RWPE2 (cell line): ENCODE measurements at regions not wholly inside any gene's neighbourhood (a gene's known extent, or its start where the extent isn't known, plus 50 kb on each side); places are given as distances from the start of the nearest gene placed in this dataset.

Experiments used
- ATAC-seq: fragments of 200-7000 bp; cut with Tn5 transposase; 3 replicates; pipeline ENCODE4 v1.9.1; 2021; ENCODE audit warnings: low read depth
- DNase-seq: peaks from one replicate; pipeline ENCODE4 v3.0.0-alpha.2; 2020; ENCODE audit warnings: low spot score
- H3K27ac ChIP-seq: fragments of 450-650 bp; 2 replicates; pipeline ENCODE4 v1.5.1; 2017; ENCODE audit warnings: mild to moderate bottlenecking; ENCODE audit not compliant: poor library complexity, severe bottlenecking
- H3K27me3 ChIP-seq: fragments of 250-450 bp; sonication (Bioruptor Pico); 2 replicates; pipeline ENCODE4 v1.5.1; 2021; ENCODE audit warnings: mild to moderate bottlenecking, moderate library complexity; ENCODE audit not compliant: insufficient read depth, poor library complexity, severe bottlenecking
- H3K36me3 ChIP-seq: fragments of 250-450 bp; sonication (Bioruptor Pico); 2 replicates; pipeline ENCODE4 v1.5.1; 2020; ENCODE audit warnings: low read depth, mild to moderate bottlenecking, moderate library complexity
- H3K4me1 ChIP-seq: fragments of 250-450 bp; sonication (Bioruptor Pico); 2 replicates; pipeline ENCODE4 v1.5.1; 2021; ENCODE audit warnings: mild to moderate bottlenecking, moderate library complexity; ENCODE audit not compliant: insufficient read depth, poor library complexity, severe bottlenecking
- H3K4me3 ChIP-seq: fragments of 250-450 bp; sonication (Bioruptor Pico); 2 replicates; pipeline ENCODE4 v1.5.1; 2021; ENCODE audit warnings: mild to moderate bottlenecking, moderate library complexity; ENCODE audit not compliant: severe bottlenecking
- H3K9me3 ChIP-seq: fragments of 250-450 bp; sonication (Bioruptor Pico); 2 replicates; pipeline ENCODE4 v1.5.1; 2021; ENCODE audit warnings: mild to moderate bottlenecking, moderate library complexity; ENCODE audit not compliant: severe bottlenecking
- CTCF ChIP-seq: fragments of 450-650 bp; IDR thresholded peaks from one replicate; pipeline ENCODE4 v1.5.1; 2017; ENCODE audit warnings: mild to moderate bottlenecking, moderate library complexity; ENCODE audit not compliant: poor library complexity, severe bottlenecking

DNA sequence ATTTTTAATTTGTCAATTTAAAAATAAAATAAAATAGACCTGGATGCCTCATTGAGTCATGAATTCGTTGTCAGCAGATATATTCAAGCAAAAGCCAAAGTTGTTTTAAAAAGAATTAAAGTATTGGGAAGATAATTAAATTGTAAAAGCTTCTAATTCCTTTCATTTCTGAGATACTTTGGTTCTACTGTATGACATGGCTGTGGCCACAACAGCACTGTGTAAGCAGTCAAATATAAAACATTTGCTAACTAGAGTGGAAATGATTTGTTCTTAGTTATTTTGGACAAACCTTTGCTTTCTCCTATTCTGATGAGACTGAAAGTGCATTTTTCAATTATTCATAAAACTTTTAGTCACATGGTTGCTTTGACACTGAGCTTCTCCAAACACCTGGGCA is 143.6 kb upstream of the FAM13C start:
- Histone ChIP-seq H3K4me3 (no peak overlapping the region), H3K9me3 (no peaks in the 10 kb centered on the region), H3K27ac (no peak overlapping the region), H3K36me3 (no peaks in the 10 kb centered on the region), H3K4me1 (no peaks in the 10 kb centered on the region), H3K27me3 (no peaks in the 10 kb centered on the region)
- DNase-seq (no peak), ATAC-seq (no peak)
- TF ChIP-seq CTCF, result no peak

DNA sequence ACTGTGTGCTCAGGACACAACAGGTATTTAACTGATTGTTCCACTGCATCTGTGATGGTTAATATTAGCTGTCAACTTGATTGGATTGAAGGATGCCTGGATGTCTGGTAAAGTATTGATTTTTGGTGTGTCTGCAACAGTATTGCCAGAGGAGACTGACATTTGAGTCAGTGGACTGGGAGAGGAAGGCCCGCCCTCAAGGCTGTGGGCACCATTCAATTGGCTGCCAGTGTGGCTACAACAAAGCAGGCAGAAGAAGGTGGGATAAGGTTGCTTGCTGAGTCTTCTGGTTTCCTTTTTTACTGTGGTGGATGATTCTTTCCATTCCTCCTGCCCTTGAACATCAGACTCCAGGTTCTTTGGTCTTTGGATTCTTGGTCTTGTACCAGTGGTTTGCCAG is 137.1 kb upstream of the FAM13C start:
- Histone ChIP-seq H3K36me3 (0 out of 2 replicates have a peak, but pooled peaks cover 2% of the 10 kb centered on the region), H3K4me3 (no peak overlapping the region), H3K27me3 (no peaks in the 10 kb centered on the region), H3K9me3 (no peaks in the 10 kb centered on the region), H3K4me1 (no peaks in the 10 kb centered on the region), H3K27ac (no peak overlapping the region)
- no peak for TF ChIP-seq CTCF
- no peak for DNase-seq
- no peak for ATAC-seq

GRCh38 chr10:59493017-59493416 is 130.7 kb upstream of the FAM13C start:
- no peak for TF ChIP-seq CTCF
- Histone ChIP-seq H3K27ac (no peak overlapping the region), H3K9me3 (no peaks in the 10 kb centered on the region), H3K36me3 (0 out of 2 replicates have a peak, but pooled peaks cover 2% of the 10 kb centered on the region), H3K27me3 (no peaks in the 10 kb centered on the region), H3K4me1 (no peaks in the 10 kb centered on the region), H3K4me3 (no peak overlapping the region)
- no peak for ATAC-seq
- DNase-seq, result no peak

- Histone ChIP-seq H3K4me3 (no peak overlapping the region), H3K36me3 (no peaks in the 10 kb centered on the region), H3K9me3 (no peaks in the 10 kb centered on the region), H3K27ac (no peak overlapping the region), H3K27me3 (peaks cover 3% of the 10 kb centered on the region), H3K4me1 (no peaks in the 10 kb centered on the region)
- no peak for DNase-seq
- no peak for TF ChIP-seq CTCF
- ATAC-seq, result no peak
Observed at GRCh38 chr10:59479426-59479825, 117.1 kb upstream of the FAM13C start.

DNA sequence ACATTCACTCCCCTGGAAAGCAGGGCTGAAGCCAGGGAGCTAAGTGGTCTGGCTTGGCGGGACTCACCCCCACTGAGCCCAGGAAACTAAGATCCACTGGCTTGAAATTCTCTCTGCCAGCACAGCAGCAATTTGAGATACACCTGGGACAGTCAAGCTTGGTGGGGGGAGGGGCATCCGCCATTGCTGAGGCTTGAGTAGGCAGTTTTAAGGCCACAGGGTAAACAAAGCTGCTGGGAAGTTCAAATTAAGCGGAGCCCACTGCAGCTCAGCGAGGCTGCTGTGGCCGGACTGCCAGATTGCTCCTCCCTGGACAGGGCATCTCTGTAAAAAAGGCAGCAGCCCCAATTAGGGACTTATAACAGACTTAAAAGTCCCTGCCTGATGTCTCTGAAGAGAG is 108.2 kb upstream of the FAM13C start:
- ATAC-seq, result no peak
- no peak for TF ChIP-seq CTCF
- no peak for DNase-seq

More for the DNA sequence above, 108.2 kb upstream of the FAM13C start:
- Histone ChIP-seq H3K27me3 (peaks cover 4% of the 10 kb centered on the region), H3K27ac (no peak overlapping the region), H3K4me1 (no peaks in the 10 kb centered on the region), H3K4me3 (no peak overlapping the region), H3K36me3 (no peaks in the 10 kb centered on the region), H3K9me3 (no peaks in the 10 kb centered on the region)
